Osteoblast (primary cell): ENCODE measurements at regions not wholly inside any gene's neighbourhood (a gene's known extent, or its start where the extent isn't known, plus 50 kb on each side); places are given as distances from the start of the nearest gene placed in this dataset.
A peak's percentile ranks its signal among the peaks of the same experiment; 100 is the strongest.

Experiments
- DNase-seq: peaks from one replicate; pipeline ENCODE4 v3.0.0; 2011; ENCODE audit warnings: low spot score, mixed read lengths; ENCODE audit not compliant: insufficient read length; ENCODE audit errors: missing footprints
- H2AFZ ChIP-seq: 2 replicates; pipeline ENCODE4 v1.6.0; 2011; ENCODE audit warnings: mild to moderate bottlenecking, low read length
- H3K27ac ChIP-seq: 2 replicates; pipeline ENCODE4 v1.5.1; 2011; ENCODE audit warnings: mild to moderate bottlenecking, low read depth, low read length, moderate library complexity
- H3K27me3 ChIP-seq: 2 replicates; pipeline ENCODE4 v1.6.0; 2012; ENCODE audit warnings: mild to moderate bottlenecking, control low read depth, inconsistent platforms, low read length, moderate library complexity; ENCODE audit not compliant: insufficient read depth
- H3K36me3 ChIP-seq: 2 replicates; pipeline ENCODE4 v1.5.1; 2011; ENCODE audit warnings: mild to moderate bottlenecking, low read length, control low read depth, moderate library complexity; ENCODE audit not compliant: insufficient read depth
- H3K4me1 ChIP-seq: 2 replicates; pipeline ENCODE4 v1.5.1; 2011; ENCODE audit warnings: mild to moderate bottlenecking, low read length, control low read depth, moderate library complexity; ENCODE audit not compliant: insufficient read depth
- H3K4me2 ChIP-seq: 2 replicates; pipeline ENCODE4 v1.6.0; 2011; ENCODE audit warnings: mild to moderate bottlenecking, low read length; ENCODE audit not compliant: insufficient read depth
- H3K4me3 ChIP-seq: fragments of 200-600 bp; sonication (generic); 3 replicates; pipeline ENCODE4 v1.5.1; 2012; ENCODE audit warnings: mild to moderate bottlenecking, low read length, inconsistent platforms; ENCODE audit not compliant: insufficient read depth
- H3K79me2 ChIP-seq: 2 replicates; pipeline ENCODE4 v1.6.0; 2012; ENCODE audit warnings: mild to moderate bottlenecking, low read length, control low read depth, inconsistent platforms; ENCODE audit not compliant: insufficient read depth
- H3K9me3 ChIP-seq: 2 replicates; pipeline ENCODE4 v1.5.1; 2011; ENCODE audit warnings: low read depth, low read length, control low read depth
- H4K20me1 ChIP-seq: 2 replicates; pipeline ENCODE4 v1.6.0; 2012; ENCODE audit warnings: mild to moderate bottlenecking, low read length, control low read depth; ENCODE audit not compliant: insufficient read depth
- TF ChIP-seq, protein P1 (sequence below): IDR thresholded peaks from 2 replicates; pipeline ENCODE4 v1.5.1; 2011; ENCODE audit warnings: mild to moderate bottlenecking, low read depth, low read length, moderate library complexity; ENCODE audit errors: extremely low read depth

GRCh38 chr2:145036421-145037011 is 516.6 kb upstream of the ZEB2 start:
- TF ChIP-seq, protein P1, sequence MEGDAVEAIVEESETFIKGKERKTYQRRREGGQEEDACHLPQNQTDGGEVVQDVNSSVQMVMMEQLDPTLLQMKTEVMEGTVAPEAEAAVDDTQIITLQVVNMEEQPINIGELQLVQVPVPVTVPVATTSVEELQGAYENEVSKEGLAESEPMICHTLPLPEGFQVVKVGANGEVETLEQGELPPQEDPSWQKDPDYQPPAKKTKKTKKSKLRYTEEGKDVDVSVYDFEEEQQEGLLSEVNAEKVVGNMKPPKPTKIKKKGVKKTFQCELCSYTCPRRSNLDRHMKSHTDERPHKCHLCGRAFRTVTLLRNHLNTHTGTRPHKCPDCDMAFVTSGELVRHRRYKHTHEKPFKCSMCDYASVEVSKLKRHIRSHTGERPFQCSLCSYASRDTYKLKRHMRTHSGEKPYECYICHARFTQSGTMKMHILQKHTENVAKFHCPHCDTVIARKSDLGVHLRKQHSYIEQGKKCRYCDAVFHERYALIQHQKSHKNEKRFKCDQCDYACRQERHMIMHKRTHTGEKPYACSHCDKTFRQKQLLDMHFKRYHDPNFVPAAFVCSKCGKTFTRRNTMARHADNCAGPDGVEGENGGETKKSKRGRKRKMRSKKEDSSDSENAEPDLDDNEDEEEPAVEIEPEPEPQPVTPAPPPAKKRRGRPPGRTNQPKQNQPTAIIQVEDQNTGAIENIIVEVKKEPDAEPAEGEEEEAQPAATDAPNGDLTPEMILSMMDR, result no peak
- H4K20me1 ChIP-seq, result no peaks in the 10 kb centered on the region
- peak overlapping the region; percentile 86 for H3K27ac ChIP-seq
- H3K4me3 ChIP-seq, result peak overlapping the region; percentile 61
- H3K27me3 ChIP-seq, result no peaks in the 10 kb centered on the region
- no peaks in the 10 kb centered on the region for H3K36me3 ChIP-seq
- H3K4me1 ChIP-seq, result peaks cover 32% of the 10 kb centered on the region
- peak overlapping the region; percentile 78 for H3K4me2 ChIP-seq
- H3K79me2 ChIP-seq, result peaks cover 32% of the 10 kb centered on the region
- DNase-seq, result peak; percentile 77
- H2AFZ ChIP-seq, result peak overlapping the region; percentile 13
- H3K9me3 ChIP-seq, result no peaks in the 10 kb centered on the region

DNA sequence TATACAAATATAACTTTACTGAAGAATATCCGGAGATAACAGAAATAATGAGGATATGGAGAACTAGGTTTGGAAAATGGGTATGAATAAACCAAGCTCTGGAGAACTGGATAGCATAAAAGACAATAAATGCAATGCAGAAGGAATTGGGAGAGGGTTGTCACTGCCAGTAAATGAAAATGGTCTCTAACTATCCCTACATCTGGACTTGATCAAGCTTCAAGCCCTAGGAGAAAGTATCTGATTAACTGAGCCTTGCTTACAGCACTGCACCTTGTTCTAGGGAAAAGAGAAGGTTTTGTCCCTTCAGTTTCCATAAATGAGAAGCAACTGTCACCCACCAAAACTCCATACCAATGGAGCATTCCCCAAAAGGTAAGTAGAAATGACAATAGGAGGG is 514.6 kb upstream of the ZEB2 start:
- no peak for DNase-seq
- H3K4me1 ChIP-seq, result peaks cover 33% of the 10 kb centered on the region
- TF ChIP-seq, protein P1, result no peak
- H3K4me3 ChIP-seq, result no peak overlapping the region
- H4K20me1 ChIP-seq, result no peaks in the 10 kb centered on the region
- H3K27ac ChIP-seq, result no peak overlapping the region
- H3K36me3 ChIP-seq, result no peaks in the 10 kb centered on the region
- H2AFZ ChIP-seq, result no peak overlapping the region
- peaks cover 39% of the 10 kb centered on the region for H3K79me2 ChIP-seq
- no peak overlapping the region for H3K4me2 ChIP-seq
- no peaks in the 10 kb centered on the region for H3K9me3 ChIP-seq
- H3K27me3 ChIP-seq, result no peaks in the 10 kb centered on the region

DNA sequence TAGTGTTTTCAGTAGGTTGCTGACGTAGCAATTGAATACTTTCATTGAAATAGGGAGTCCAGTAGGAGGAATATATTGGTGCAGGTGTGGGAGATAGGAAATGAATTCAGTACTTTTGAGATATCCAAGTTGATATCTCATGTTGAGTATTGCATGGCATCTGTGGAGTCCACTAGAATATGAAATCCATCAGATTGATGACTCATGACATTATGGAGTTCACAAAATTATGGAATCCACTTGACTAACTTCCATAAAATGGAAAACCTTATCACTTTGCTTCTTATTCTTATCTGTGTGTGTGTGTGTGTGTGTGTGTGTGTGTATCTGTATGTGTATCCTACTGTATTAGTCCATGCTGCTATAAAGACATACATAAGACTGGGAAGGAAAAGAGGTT is 513.5 kb upstream of the ZEB2 start:
- H3K4me1 ChIP-seq, result peaks cover 40% of the 10 kb centered on the region
- H3K9me3 ChIP-seq, result no peaks in the 10 kb centered on the region
- TF ChIP-seq, protein P1, result no peak
- no peaks in the 10 kb centered on the region for H3K36me3 ChIP-seq
- H2AFZ ChIP-seq, result no peak overlapping the region
- no peaks in the 10 kb centered on the region for H3K27me3 ChIP-seq
- H3K4me2 ChIP-seq, result no peak overlapping the region
- peaks cover 37% of the 10 kb centered on the region for H3K79me2 ChIP-seq
- H3K27ac ChIP-seq, result no peak overlapping the region
- no peak overlapping the region for H3K4me3 ChIP-seq
- DNase-seq, result no peak
- H4K20me1 ChIP-seq, result no peaks in the 10 kb centered on the region

DNA sequence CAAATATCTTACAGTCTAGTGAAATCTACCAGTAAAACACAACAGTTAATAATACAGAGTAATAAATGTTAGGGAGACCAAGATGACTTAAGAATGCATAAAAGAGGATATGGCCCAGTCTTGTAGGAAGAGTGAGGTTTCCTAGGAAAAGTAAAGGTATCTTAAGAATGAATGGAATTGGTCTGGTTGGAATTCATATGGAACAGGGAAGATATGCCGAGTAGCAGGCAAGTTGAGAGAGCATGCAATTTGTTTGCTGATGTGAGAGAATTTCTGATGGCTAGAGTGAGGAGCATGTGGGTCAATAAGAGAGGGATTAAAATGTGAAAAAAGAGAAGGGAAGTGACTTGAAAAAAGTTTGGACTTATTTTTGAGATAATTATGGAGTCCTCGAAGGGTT is 512.9 kb upstream of the ZEB2 start:
- DNase-seq, result no peak
- Histone ChIP-seq H3K27ac (no peak overlapping the region), H4K20me1 (no peaks in the 10 kb centered on the region), H3K4me3 (no peak overlapping the region), H2AFZ (no peak overlapping the region), H3K79me2 (peaks cover 34% of the 10 kb centered on the region), H3K36me3 (no peaks in the 10 kb centered on the region), H3K4me1 (peaks cover 39% of the 10 kb centered on the region), H3K4me2 (no peak overlapping the region), H3K9me3 (no peaks in the 10 kb centered on the region), H3K27me3 (no peaks in the 10 kb centered on the region)
- TF ChIP-seq, protein P1, result no peak
